ENCODE measurements at regions not wholly inside any gene's neighbourhood (a gene's known extent, or its start where the extent isn't known, plus 50 kb on each side); places are given as distances from the start of the nearest gene placed in this dataset.

DNA sequence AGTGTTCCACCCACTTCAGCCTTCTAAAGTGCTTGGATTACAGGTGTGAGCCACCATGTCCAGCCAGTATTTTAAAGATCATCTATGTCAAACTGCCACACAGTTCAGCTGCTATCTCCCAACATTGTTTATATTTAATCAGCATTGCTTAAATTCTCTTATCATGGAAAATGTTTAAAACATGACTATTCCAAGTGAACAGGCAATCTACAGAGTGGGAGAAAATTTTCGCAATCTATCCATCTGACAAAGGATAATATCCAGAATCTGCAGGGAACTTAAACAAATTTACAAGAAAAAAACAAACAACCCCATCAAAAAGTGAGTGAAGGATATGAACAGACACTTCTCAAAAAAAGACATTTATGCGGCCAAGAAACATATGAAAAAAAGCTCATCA, 69.4 kb upstream of the NAV3 start:
- no peak for DNase-seq (ENCODE audit: low read depth)
- no peak for TF ChIP-seq CTCF (conservative IDR thresholded peaks at IDR 0.05; ENCODE audit: low read depth, low read length)
- no peak overlapping the region for H3K4me3 ChIP-seq (ENCODE audit: low read length)

GRCh38 chr12:77760271-77761025, 70.2 kb upstream of the NAV3 start:
- no peak for DNase-seq (ENCODE audit: low read depth)
- TF ChIP-seq CTCF (conservative IDR thresholded peaks at IDR 0.05; ENCODE audit: low read depth, low read length), result no peak
- no peak overlapping the region for H3K4me3 ChIP-seq (ENCODE audit: low read length)

- DNase-seq (ENCODE audit: low read depth), result peak; percentile 34
- no peak for TF ChIP-seq CTCF (conservative IDR thresholded peaks at IDR 0.05; ENCODE audit: low read depth, low read length)
- no peak overlapping the region for H3K4me3 ChIP-seq (ENCODE audit: low read length)
These were observed 76.6 kb upstream of the NAV3 start for GRCh38 chr12:77754086-77754485.

- no peak for TF ChIP-seq CTCF (conservative IDR thresholded peaks at IDR 0.05; ENCODE audit: low read depth, low read length)
- DNase-seq (ENCODE audit: low read depth), result no peak
- no peak overlapping the region for H3K4me3 ChIP-seq (ENCODE audit: low read length)
These were observed 78.8 kb upstream of the NAV3 start for GRCh38 chr12:77751939-77752338.

DNA sequence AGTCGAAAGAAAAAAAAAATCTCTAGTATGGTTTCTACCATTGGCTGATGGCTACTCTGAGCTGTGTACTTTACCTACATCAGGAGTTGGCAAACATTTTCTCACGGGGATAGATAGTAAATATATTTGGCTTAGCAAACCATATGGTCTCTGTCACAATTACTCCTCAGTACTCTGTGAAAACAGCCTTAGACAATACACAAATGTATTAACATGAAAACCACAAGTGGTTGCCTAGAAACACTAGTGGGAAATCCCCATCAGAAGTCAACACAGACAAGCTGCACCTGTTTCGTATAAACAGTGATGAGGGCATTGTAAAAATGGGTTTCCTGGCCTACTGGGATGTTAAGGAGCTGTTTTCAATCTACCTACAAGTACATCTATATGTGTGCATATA, 84.6 kb upstream of the NAV3 start:
- H3K4me3 ChIP-seq (ENCODE audit: low read length), result no peak overlapping the region
- no peak for TF ChIP-seq CTCF (conservative IDR thresholded peaks at IDR 0.05; ENCODE audit: low read depth, low read length)
- DNase-seq (ENCODE audit: low read depth), result peak; percentile 18

- no peak for TF ChIP-seq CTCF (conservative IDR thresholded peaks at IDR 0.05; ENCODE audit: low read depth, low read length)
- no peak for DNase-seq (ENCODE audit: low read depth)
- H3K4me3 ChIP-seq (ENCODE audit: low read length), result no peak overlapping the region
These were observed 85.1 kb upstream of the NAV3 start for GRCh38 chr12:77745624-77746023.

DNA sequence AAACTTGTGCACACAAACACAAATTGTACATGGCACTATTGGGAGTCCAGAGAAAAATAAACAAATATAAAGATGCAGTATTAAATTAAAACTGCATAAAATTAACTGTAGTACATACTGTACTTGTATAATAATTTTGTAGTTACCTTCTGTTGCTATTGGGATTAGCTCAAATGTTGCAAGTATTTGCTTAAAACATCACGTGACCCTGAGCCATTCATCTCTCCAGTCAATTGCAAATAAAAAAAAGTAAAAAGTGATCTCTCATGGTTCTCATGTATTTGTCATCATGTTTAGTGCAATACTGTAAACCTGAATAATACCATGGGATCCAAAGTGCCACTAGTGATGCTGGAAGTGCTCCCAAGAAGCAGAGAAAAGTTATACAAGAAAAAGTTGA, 88.1 kb upstream of the NAV3 start:
- DNase-seq (ENCODE audit: low read depth), result no peak
- H3K4me3 ChIP-seq (ENCODE audit: low read length), result no peak overlapping the region
- no peak for TF ChIP-seq CTCF (conservative IDR thresholded peaks at IDR 0.05; ENCODE audit: low read depth, low read length)
